ENCODE measurements at regions not wholly inside any gene's neighbourhood (a gene's known extent, or its start where the extent isn't known, plus 50 kb on each side); places are given as distances from the start of the nearest gene placed in this dataset.
"Not testable (repeated sequence)": the region's sequence is repeated elsewhere in the genome, so short reads cannot be mapped to it uniquely, and the experiment has no call there.

GRCh38 chr12:94916663-94917062 lies 86.8 kb downstream of the NDUFA12 start:
- no peak overlapping the region for H3K4me3 Mint-ChIP-seq
- no peak for DNase-seq
- no peaks in the 10 kb centered on the region for H3K9me3 Mint-ChIP-seq

GRCh38 chr12:94909663-94910062 lies 93.8 kb downstream of the NDUFA12 start:
- no peak for DNase-seq
- Mint-ChIP-seq H3K27ac (no peak overlapping the region), H3K9me3 (no peaks in the 10 kb centered on the region), H3K4me1 (no peaks in the 10 kb centered on the region), H3K4me3 (no peak overlapping the region), H3K36me3 (no peaks in the 10 kb centered on the region), H3K27me3 (no peaks in the 10 kb centered on the region)

More at GRCh38 chr12:94916663-94917062, 86.8 kb downstream of the NDUFA12 start:
- Mint-ChIP-seq H3K4me1 (no peaks in the 10 kb centered on the region), H3K36me3 (no peaks in the 10 kb centered on the region), H3K27me3 (no peaks in the 10 kb centered on the region), H3K27ac (no peak overlapping the region)

GRCh38 chr12:94905749-94906148 lies 97.7 kb downstream of the NDUFA12 start:
- H3K4me3 Mint-ChIP-seq, H3K4me1 Mint-ChIP-seq, H3K27me3 Mint-ChIP-seq, H3K36me3 Mint-ChIP-seq, DNase-seq, H3K9me3 Mint-ChIP-seq, H3K27ac Mint-ChIP-seq: not testable (repeated sequence)

- Mint-ChIP-seq H3K4me1 (no peaks in the 10 kb centered on the region), H3K9me3 (peaks cover 2% of the 10 kb centered on the region), H3K27ac (no peak overlapping the region), H3K27me3 (peaks cover 3% of the 10 kb centered on the region), H3K4me3 (no peak overlapping the region), H3K36me3 (no peaks in the 10 kb centered on the region)
- DNase-seq, result no peak
Measured at GRCh38 chr12:94900496-94900895, 103.0 kb downstream of the NDUFA12 start.

GRCh38 chr12:94898388-94898787 lies 105.1 kb downstream of the NDUFA12 start:
- H3K9me3 Mint-ChIP-seq, result no peaks in the 10 kb centered on the region

GRCh38 chr12:94892544-94893267 lies 110.8 kb downstream of the NDUFA12 start:
- Mint-ChIP-seq H3K9me3 (no peaks in the 10 kb centered on the region), H3K4me3 (no peak overlapping the region), H3K27me3 (no peaks in the 10 kb centered on the region), H3K4me1 (no peaks in the 10 kb centered on the region), H3K36me3 (no peaks in the 10 kb centered on the region), H3K27ac (no peak overlapping the region)
- DNase-seq, result no peak

More at GRCh38 chr12:94898388-94898787, 105.1 kb downstream of the NDUFA12 start:
- Mint-ChIP-seq H3K27ac (no peak overlapping the region), H3K4me3 (no peak overlapping the region), H3K27me3 (peaks cover 3% of the 10 kb centered on the region), H3K4me1 (no peaks in the 10 kb centered on the region), H3K36me3 (no peaks in the 10 kb centered on the region)
- DNase-seq, result no peak

GRCh38 chr12:94889445-94890210 lies 113.9 kb downstream of the NDUFA12 start:
- Mint-ChIP-seq H3K4me3 (no peak overlapping the region), H3K36me3 (no peaks in the 10 kb centered on the region), H3K27me3 (peaks cover 3% of the 10 kb centered on the region), H3K9me3 (no peaks in the 10 kb centered on the region), H3K27ac (no peak overlapping the region), H3K4me1 (no peaks in the 10 kb centered on the region)
- no peak for DNase-seq

GRCh38 chr12:94879542-94879941 lies 124.0 kb downstream of the NDUFA12 start:
- H3K4me3 Mint-ChIP-seq, result no peak overlapping the region
- H3K4me1 Mint-ChIP-seq, result peaks cover 7% of the 10 kb centered on the region

GRCh38 chr12:94875525-94875924 lies 128.0 kb downstream of the NDUFA12 start:
- H3K9me3 Mint-ChIP-seq, result no peaks in the 10 kb centered on the region
- no peaks in the 10 kb centered on the region for H3K36me3 Mint-ChIP-seq

More at GRCh38 chr12:94879542-94879941, 124.0 kb downstream of the NDUFA12 start:
- Mint-ChIP-seq H3K9me3 (no peaks in the 10 kb centered on the region), H3K27ac (no peak overlapping the region), H3K27me3 (peaks cover 51% of the 10 kb centered on the region), H3K36me3 (no peaks in the 10 kb centered on the region)
- DNase-seq, result no peak

GRCh38 chr12:94874518-94875302 lies 128.8 kb downstream of the NDUFA12 start:
- Mint-ChIP-seq H3K4me3 (peak overlapping the region; percentile 64), H3K4me1 (peaks cover 15% of the 10 kb centered on the region), H3K9me3 (no peaks in the 10 kb centered on the region), H3K27ac (no peak overlapping the region), H3K36me3 (no peaks in the 10 kb centered on the region), H3K27me3 (peaks cover 87% of the 10 kb centered on the region)
- DNase-seq, result no peak

More at GRCh38 chr12:94875525-94875924, 128.0 kb downstream of the NDUFA12 start:
- peaks cover 15% of the 10 kb centered on the region for H3K4me1 Mint-ChIP-seq
- H3K27ac Mint-ChIP-seq, result no peak overlapping the region
- no peak overlapping the region for H3K4me3 Mint-ChIP-seq
- peaks cover 83% of the 10 kb centered on the region for H3K27me3 Mint-ChIP-seq
- peak; percentile 16 for DNase-seq

- DNase-seq, result no peak
- Mint-ChIP-seq H3K27ac (no peak overlapping the region), H3K27me3 (peaks cover 86% of the 10 kb centered on the region)
Measured at GRCh38 chr12:94873734-94874517, 129.6 kb downstream of the NDUFA12 start.

GRCh38 chr12:94872971-94873733 lies 130.3 kb downstream of the NDUFA12 start:
- H3K36me3 Mint-ChIP-seq, result no peaks in the 10 kb centered on the region
- peaks cover 83% of the 10 kb centered on the region for H3K27me3 Mint-ChIP-seq
- H3K4me1 Mint-ChIP-seq, result peaks cover 15% of the 10 kb centered on the region
- H3K9me3 Mint-ChIP-seq, result no peaks in the 10 kb centered on the region
- no peak overlapping the region for H3K4me3 Mint-ChIP-seq
- peak; percentile 18 for DNase-seq
- H3K27ac Mint-ChIP-seq, result no peak overlapping the region

More at GRCh38 chr12:94873734-94874517, 129.6 kb downstream of the NDUFA12 start:
- H3K4me3 Mint-ChIP-seq, result peak overlapping the region; percentile 64
- H3K4me1 Mint-ChIP-seq, result peaks cover 15% of the 10 kb centered on the region
- no peaks in the 10 kb centered on the region for H3K36me3 Mint-ChIP-seq
- no peaks in the 10 kb centered on the region for H3K9me3 Mint-ChIP-seq

GRCh38 chr12:94872671-94872970 lies 130.9 kb downstream of the NDUFA12 start:
- Mint-ChIP-seq H3K4me3 (no peak overlapping the region), H3K27me3 (peaks cover 77% of the 10 kb centered on the region), H3K36me3 (no peaks in the 10 kb centered on the region), H3K27ac (no peak overlapping the region), H3K9me3 (no peaks in the 10 kb centered on the region), H3K4me1 (peaks cover 15% of the 10 kb centered on the region)
- DNase-seq, result no peak

Data from activated naive CD8-positive, alpha-beta T cell treated with anti-CD3 and anti-CD28 coated beads for 36 hours (primary cell).